GM21825 (cell line): ENCODE measurements at regions not wholly inside any gene's neighbourhood (a gene's known extent, or its start where the extent isn't known, plus 50 kb on each side); places are given as distances from the start of the nearest gene placed in this dataset.

Experiments
- ATAC-seq: cut with Tn5 transposase; IDR thresholded peaks from one replicate; pipeline ENCODE4 v1.9.1; 2021; ENCODE audit warnings: mild to moderate bottlenecking, moderate library complexity; ENCODE audit not compliant: unreplicated experiment

- no peak for ATAC-seq
Observed at GRCh38 chr1:222370913-222371675, 176.8 kb downstream of the HHIPL2 start.

- no peak for ATAC-seq
Observed at GRCh38 chr1:222370081-222370912, 177.6 kb downstream of the HHIPL2 start.

- ATAC-seq = no peak
Observed at GRCh38 chr1:222369148-222369547, 178.8 kb downstream of the HHIPL2 start.

GRCh38 chr1:222358100-222358499 is 189.8 kb downstream of the HHIPL2 start:
- ATAC-seq = no peak

- no peak for ATAC-seq
Observed at GRCh38 chr1:222357252-222357651, 190.7 kb downstream of the HHIPL2 start.

GRCh38 chr1:222347627-222348026 is 200.3 kb downstream of the HHIPL2 start:
- no peak for ATAC-seq

GRCh38 chr1:222346955-222347354 is 200.9 kb downstream of the HHIPL2 start:
- ATAC-seq = no peak

GRCh38 chr1:222339376-222339947 is 208.4 kb downstream of the HHIPL2 start:
- no peak for ATAC-seq

GRCh38 chr1:222335586-222335985 is 212.3 kb downstream of the HHIPL2 start:
- no peak for ATAC-seq

- ATAC-seq = no peak
Observed at GRCh38 chr1:222334026-222334680, 213.8 kb downstream of the HHIPL2 start.

GRCh38 chr1:222331765-222332164 is 216.1 kb downstream of the HHIPL2 start:
- no peak for ATAC-seq

GRCh38 chr1:222331340-222331739 is 216.6 kb downstream of the HHIPL2 start:
- ATAC-seq = no peak

- ATAC-seq = no peak
Observed at GRCh38 chr1:222329493-222330045, 218.3 kb downstream of the HHIPL2 start.

- no peak for ATAC-seq
Observed at GRCh38 chr1:222326710-222327036, 221.2 kb downstream of the HHIPL2 start.

GRCh38 chr1:222326006-222326709 is 221.7 kb downstream of the HHIPL2 start:
- ATAC-seq = no peak

GRCh38 chr1:222325506-222325905 is 222.4 kb downstream of the HHIPL2 start:
- no peak for ATAC-seq

GRCh38 chr1:222314839-222315238 is 233.1 kb downstream of the HHIPL2 start:
- ATAC-seq = no peak

GRCh38 chr1:222310836-222311235 is 237.1 kb downstream of the HHIPL2 start:
- ATAC-seq = no peak

- ATAC-seq = no peak
Observed at GRCh38 chr1:222307621-222308020, 240.3 kb downstream of the HHIPL2 start.

GRCh38 chr1:222306512-222306911 is 241.4 kb downstream of the HHIPL2 start:
- ATAC-seq = no peak
